CD14-positive monocyte (primary cell): ENCODE measurements at regions not wholly inside any gene's neighbourhood (a gene's known extent, or its start where the extent isn't known, plus 50 kb on each side); places are given as distances from the start of the nearest gene placed in this dataset.

Experiments used
- DNase-seq, 3 donors: peaks; one replicate each; pipeline ENCODE4 v3.0.0-alpha.2; 2011 to 2022
- H2AFZ ChIP-seq: 2 replicates; pipeline ENCODE4 v1.6.0; 2012; ENCODE audit warnings: mild to moderate bottlenecking, low read depth, low read length, inconsistent platforms; ENCODE audit not compliant: insufficient read depth, poor library complexity, severe bottlenecking
- H3K27ac ChIP-seq, 2 donors: 1 replicate in 1 of 2; 2 replicates in 1 of 2; pipeline ENCODE4 v1.5.1; 2012 to 2013; ENCODE audit warnings: low read length in 2 of 2, control low read depth in 1 of 2, inconsistent platforms in 1 of 2, low read depth in 1 of 2, mild to moderate bottlenecking in 1 of 2
- H3K27me3 ChIP-seq, 2 donors: one replicate each; pipeline versions ENCODE4 v1.6.0 to v1.6.1; 2011 to 2013; ENCODE audit warnings: low read length in 2 of 2; ENCODE audit not compliant: control insufficient read depth in 2 of 2, insufficient read depth in 2 of 2
- H3K36me3 ChIP-seq, 2 donors: replicated peaks in 1 of 2; 1 replicate in 1 of 2; 2 replicates in 1 of 2; pipeline versions ENCODE4 v1.5.1 to v1.6.1; 2012 to 2013; ENCODE audit warnings: low read length in 2 of 2, control low read depth in 1 of 2, inconsistent platforms in 1 of 2, mild to moderate bottlenecking in 1 of 2; ENCODE audit not compliant: insufficient read depth in 2 of 2, control insufficient read depth in 1 of 2
- H3K4me1 ChIP-seq, 2 donors: 1 replicate in 1 of 2; 2 replicates in 1 of 2; pipeline versions ENCODE4 v1.5.1 to v1.6.1; 2012 to 2013; ENCODE audit warnings: low read length in 2 of 2, control low read depth in 1 of 2, inconsistent platforms in 1 of 2, mild to moderate bottlenecking in 1 of 2, moderate library complexity in 1 of 2; ENCODE audit not compliant: insufficient read depth in 2 of 2, control insufficient read depth in 1 of 2
- H3K4me2 ChIP-seq: replicated peaks from 2 replicates; pipeline ENCODE3; 2012; ENCODE audit warnings: low read length, moderate library complexity, mild to moderate bottlenecking; ENCODE audit not compliant: poor library complexity, severe bottlenecking; ENCODE audit errors: extremely low read depth
- H3K4me3 ChIP-seq, 3 experiments: fragments of 200-600 bp in 1 of 3; sonication (generic) in 1 of 3; replicated peaks in 1 of 3; 1 replicate in 2 of 3; 2 replicates in 1 of 3; pipeline ENCODE4 v1.5.1; 2011 to 2013; ENCODE audit warnings: low read length in 3 of 3, mild to moderate bottlenecking in 3 of 3, control low read depth in 2 of 3, low read depth in 2 of 3, inconsistent platforms in 1 of 3, moderate library complexity in 1 of 3
- H3K79me2 ChIP-seq: 2 replicates; pipeline ENCODE4 v1.6.0; 2012; ENCODE audit warnings: mild to moderate bottlenecking, control low read depth, inconsistent platforms, low read length, moderate library complexity; ENCODE audit not compliant: insufficient read depth
- H3K9ac ChIP-seq: 2 replicates; pipeline ENCODE4 v1.6.0; 2017; ENCODE audit warnings: low read length, mild to moderate bottlenecking; ENCODE audit not compliant: insufficient read depth, poor library complexity, severe bottlenecking
- H3K9me3 ChIP-seq, 2 donors: replicated peaks in 1 of 2; 1 replicate in 1 of 2; 2 replicates in 1 of 2; pipeline versions ENCODE4 v1.5.1 to v1.6.1; 2012 to 2013; ENCODE audit warnings: low read length in 2 of 2, control low read depth in 1 of 2; ENCODE audit not compliant: control insufficient read depth in 1 of 2, insufficient read depth in 1 of 2
- H4K20me1 ChIP-seq: 2 replicates; pipeline ENCODE4 v1.6.0; 2012; ENCODE audit warnings: mild to moderate bottlenecking, low read length, control low read depth, moderate library complexity; ENCODE audit not compliant: insufficient read depth
- H3K27ac Mint-ChIP-seq, 7 donors: one replicate each; pipeline ENCODE4 v1.8.0; 2020; ENCODE audit warnings: mild to moderate bottlenecking in 7 of 7, mixed read lengths in 7 of 7, moderate library complexity in 6 of 7, inconsistent platforms in 2 of 7
- H3K27me3 Mint-ChIP-seq, 3 donors: one replicate each; pipeline ENCODE4 v1.8.0; 2021 to 2022; ENCODE audit warnings: low read depth in 3 of 3, mild to moderate bottlenecking in 3 of 3, mixed read lengths in 3 of 3, moderate library complexity in 3 of 3, inconsistent platforms in 1 of 3
- H3K36me3 Mint-ChIP-seq, 2 donors: one replicate each; pipeline ENCODE4 v1.8.0; 2020; ENCODE audit warnings: mixed read lengths in 2 of 2, inconsistent platforms in 1 of 2, mild to moderate bottlenecking in 1 of 2
- H3K4me1 Mint-ChIP-seq: one replicate; pipeline ENCODE4 v1.8.0; 2020; ENCODE audit warnings: mild to moderate bottlenecking, mixed read lengths
- H3K4me3 Mint-ChIP-seq, 2 donors: one replicate each; pipeline ENCODE4 v1.8.0; 2020; ENCODE audit warnings: mild to moderate bottlenecking in 2 of 2, mixed read lengths in 2 of 2, moderate library complexity in 1 of 2
- H3K9me3 Mint-ChIP-seq, 7 donors: one replicate each; pipeline ENCODE4 v1.8.0; 2020 to 2022; ENCODE audit warnings: mixed read lengths in 7 of 7, mild to moderate bottlenecking in 6 of 7, moderate library complexity in 6 of 7, inconsistent platforms in 2 of 7
- WGBS: methylation state at CpG from one replicate; pipeline ENCODE4 v1.1.5; 2013; ENCODE audit warnings: missing lambda C conversion rate; ENCODE audit not compliant: insufficient coverage; 5-methylcytosine and 5-hydroxymethylcytosine counted together
- intact Hi-C, 2 donors: fragments of 100-400 bp; cut with micrococcal nuclease; formaldehyde crosslinking; loops; one replicate each; pipeline versions ENCODE4 v1.15.0 to v1.15.1; 2023
- TF ChIP-seq, protein P1 (sequence below): fragments of 200-600 bp; IDR thresholded peaks from one replicate; pipeline ENCODE4 v1.8.0; 2022; ENCODE audit warnings: antibody characterized with exemption, mild to moderate bottlenecking

DNA sequence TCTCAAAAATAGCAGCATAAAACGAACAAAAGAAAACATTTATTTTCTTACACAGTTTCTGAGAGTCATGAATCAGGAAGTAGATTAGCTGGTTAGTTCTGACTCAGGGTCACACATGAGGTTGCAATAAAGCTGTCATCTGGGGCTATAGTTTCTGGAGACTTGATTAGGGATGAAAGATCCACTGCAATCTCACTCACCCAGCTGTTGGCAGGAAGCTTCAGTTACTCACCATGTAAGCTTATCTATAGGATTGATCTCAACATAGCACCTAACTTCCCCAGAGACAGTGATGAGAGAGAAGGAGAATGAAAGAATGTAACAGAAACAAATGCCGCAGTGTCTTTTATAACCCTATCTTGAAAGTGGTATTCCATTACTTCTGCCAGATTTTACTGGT is 435.5 kb downstream of the GABRG1 start:
- Histone ChIP-seq H3K27ac (no peak overlapping the region), H3K79me2 (no peaks in the 10 kb centered on the region), H3K9ac (no peak overlapping the region), H3K4me2 (no peak overlapping the region), H3K4me3 (no peak overlapping the region), H3K27me3 (no peaks in the 10 kb centered on the region), H3K9me3 (peaks cover 0 to 5% of the 10 kb centered on the region in 2 donors), H3K36me3 (no peaks in the 10 kb centered on the region), H4K20me1 (no peaks in the 10 kb centered on the region), H3K4me1 (no peaks in the 10 kb centered on the region), H2AFZ (no peak overlapping the region)
- Mint-ChIP-seq H3K4me1 (no peaks in the 10 kb centered on the region), H3K27me3 (no peaks in the 10 kb centered on the region), H3K9me3 (peaks cover 0 to 4% (median 2%) of the 10 kb centered on the region in 7 donors), H3K36me3 (no peaks in the 10 kb centered on the region), H3K27ac (no peak overlapping the region), H3K4me3 (no peak overlapping the region)
- TF ChIP-seq, protein P1, sequence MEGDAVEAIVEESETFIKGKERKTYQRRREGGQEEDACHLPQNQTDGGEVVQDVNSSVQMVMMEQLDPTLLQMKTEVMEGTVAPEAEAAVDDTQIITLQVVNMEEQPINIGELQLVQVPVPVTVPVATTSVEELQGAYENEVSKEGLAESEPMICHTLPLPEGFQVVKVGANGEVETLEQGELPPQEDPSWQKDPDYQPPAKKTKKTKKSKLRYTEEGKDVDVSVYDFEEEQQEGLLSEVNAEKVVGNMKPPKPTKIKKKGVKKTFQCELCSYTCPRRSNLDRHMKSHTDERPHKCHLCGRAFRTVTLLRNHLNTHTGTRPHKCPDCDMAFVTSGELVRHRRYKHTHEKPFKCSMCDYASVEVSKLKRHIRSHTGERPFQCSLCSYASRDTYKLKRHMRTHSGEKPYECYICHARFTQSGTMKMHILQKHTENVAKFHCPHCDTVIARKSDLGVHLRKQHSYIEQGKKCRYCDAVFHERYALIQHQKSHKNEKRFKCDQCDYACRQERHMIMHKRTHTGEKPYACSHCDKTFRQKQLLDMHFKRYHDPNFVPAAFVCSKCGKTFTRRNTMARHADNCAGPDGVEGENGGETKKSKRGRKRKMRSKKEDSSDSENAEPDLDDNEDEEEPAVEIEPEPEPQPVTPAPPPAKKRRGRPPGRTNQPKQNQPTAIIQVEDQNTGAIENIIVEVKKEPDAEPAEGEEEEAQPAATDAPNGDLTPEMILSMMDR, result no peak
- no CpG with 5 or more reads among the region's 2 CpGs for WGBS
- DNase-seq, result no peak
- intact Hi-C loops, result no loop called here

DNA sequence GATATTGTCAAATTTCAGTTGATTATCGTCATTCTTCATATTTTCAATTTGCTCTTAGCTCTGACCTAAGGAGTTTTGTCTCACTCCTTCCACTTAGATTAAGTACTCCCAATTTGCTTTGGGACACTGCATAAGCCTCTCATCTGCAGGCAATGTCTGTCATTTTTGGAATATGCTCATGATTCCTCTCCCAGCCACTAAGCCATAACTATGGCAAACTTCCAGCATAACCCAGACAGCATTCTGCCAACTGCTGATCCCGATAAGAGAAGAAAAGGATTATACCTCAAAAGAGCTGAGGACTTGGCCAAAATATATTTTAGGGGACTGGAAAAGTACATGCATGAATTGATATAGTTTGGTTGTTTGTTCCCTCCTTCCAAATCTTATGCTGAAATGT is 444.4 kb downstream of the GABRG1 start:
- TF ChIP-seq, protein P1, result no peak

More for the DNA sequence above, 444.4 kb downstream of the GABRG1 start:
- Histone ChIP-seq H3K4me2 (no peak overlapping the region), H4K20me1 (no peaks in the 10 kb centered on the region), H3K79me2 (no peaks in the 10 kb centered on the region), H3K36me3 (no peaks in the 10 kb centered on the region), H3K9me3 (peaks cover 7 to 20% of the 10 kb centered on the region in 2 donors), H2AFZ (no peak overlapping the region), H3K4me3 (no peak overlapping the region), H3K27me3 (no peaks in the 10 kb centered on the region), H3K4me1 (no peaks in the 10 kb centered on the region), H3K9ac (no peak overlapping the region), H3K27ac (no peak overlapping the region)
- Mint-ChIP-seq H3K27ac (no peak overlapping the region), H3K27me3 (no peaks in the 10 kb centered on the region), H3K4me3 (no peak overlapping the region), H3K36me3 (no peaks in the 10 kb centered on the region), H3K9me3 (peaks cover 0 to 13% (median 4%) of the 10 kb centered on the region in 7 donors), H3K4me1 (no peaks in the 10 kb centered on the region)
- no peak for DNase-seq
- WGBS, result 100% methylated on average over 1 of the region's 2 CpGs
- intact Hi-C loops, result no loop called here
